Activated naive CD8-positive, alpha-beta T cell treated with anti-CD3 and anti-CD28 coated beads, Interleukin-2, amount 10 ng/mL, durations not matched to agents 7 days and 5 days (primary cell): ENCODE measurements at regions not wholly inside any gene's neighbourhood (a gene's known extent, or its start where the extent isn't known, plus 50 kb on each side); places are given as distances from the start of the nearest gene placed in this dataset.
A peak's percentile ranks its signal among the peaks of the same experiment; 100 is the strongest.
"Not testable (repeated sequence)": the region's sequence is repeated elsewhere in the genome, so short reads cannot be mapped to it uniquely, and the experiment has no call there.

Experiments
- ATAC-seq: fragments of 150-1000 bp; cut with Tn5 transposase; one replicate; pipeline ENCODE4 v1.10.0; 2021; ENCODE audit warnings: low read depth, moderate library complexity
- POLR2A ChIA-PET: fragments of 350-600 bp; sonication (Branson Sonifier 250); formaldehyde crosslinking; loops from one replicate; lab custom pipeline; 2021; ENCODE audit warnings: antibody characterized with exemption; lab: Charles Lee
- DNase-seq: peaks from one replicate; pipeline ENCODE4 v3.0.0; 2021
- H3K27ac Mint-ChIP-seq: one replicate; pipeline ENCODE4 v1.8.0; 2022; ENCODE audit warnings: mild to moderate bottlenecking, mixed read lengths
- H3K27me3 Mint-ChIP-seq: one replicate; pipeline ENCODE4 v1.8.0; 2022; ENCODE audit warnings: mild to moderate bottlenecking, moderate library complexity, mixed read lengths
- H3K36me3 Mint-ChIP-seq: one replicate; pipeline ENCODE4 v1.8.0; 2021; ENCODE audit warnings: mild to moderate bottlenecking, mixed read lengths
- H3K4me1 Mint-ChIP-seq: one replicate; pipeline ENCODE4 v1.8.0; 2021; ENCODE audit warnings: mixed read lengths
- H3K4me3 Mint-ChIP-seq: one replicate; pipeline ENCODE4 v1.8.0; 2022; ENCODE audit warnings: mild to moderate bottlenecking, moderate library complexity, mixed read lengths
- H3K9me3 Mint-ChIP-seq: one replicate; pipeline ENCODE4 v1.8.0; 2021; ENCODE audit warnings: mixed read lengths

DNA sequence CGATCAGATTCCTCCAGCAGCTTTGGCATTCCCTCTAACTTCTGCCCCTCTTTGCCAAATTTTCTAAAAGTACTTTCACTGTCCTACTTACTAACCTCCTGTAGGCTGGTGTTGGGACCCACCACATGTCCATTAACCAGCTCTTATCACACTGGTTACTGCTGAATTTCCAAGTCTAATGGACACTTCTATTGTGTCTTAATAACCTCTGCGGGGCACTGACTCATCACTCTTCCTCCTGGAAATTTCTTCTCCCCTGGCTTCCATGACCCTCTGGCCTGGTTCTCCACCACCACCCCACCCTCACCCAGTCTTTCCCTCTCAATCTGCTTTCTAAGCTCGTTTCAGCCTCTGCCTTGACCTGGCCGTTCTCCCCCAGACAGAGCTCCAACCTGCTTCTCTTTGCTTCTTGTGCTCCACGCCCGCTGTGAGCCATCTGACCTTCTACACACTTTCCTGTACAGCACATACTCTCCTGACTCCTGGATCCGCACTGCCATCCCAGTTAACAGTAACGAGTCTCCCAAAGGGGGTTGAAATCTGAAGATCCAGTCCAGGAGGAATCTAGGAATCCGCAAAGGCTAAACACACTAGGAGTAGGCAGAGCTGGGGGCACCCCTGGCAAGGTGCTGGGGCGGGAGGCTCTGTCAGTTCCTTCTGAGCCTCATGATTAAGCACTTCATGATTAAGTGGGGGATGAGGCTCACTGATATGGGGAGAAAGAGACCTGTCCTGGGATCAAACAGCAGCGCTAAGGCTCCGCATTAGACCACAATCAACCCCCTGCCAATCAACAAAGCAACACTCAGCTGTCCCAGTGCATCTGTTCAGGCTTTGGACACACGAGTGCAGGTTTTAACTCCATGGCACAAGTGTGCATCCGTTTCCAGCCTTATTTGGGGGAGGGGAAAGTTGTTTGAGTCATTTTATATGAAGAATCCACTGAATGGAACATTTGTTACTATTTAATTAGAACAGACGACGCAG is 146.3 kb downstream of the LY86 start:
- Mint-ChIP-seq H3K4me3 (no peak overlapping the region), H3K36me3 (peaks cover 2% of the 10 kb centered on the region), H3K27me3 (peaks cover 38% of the 10 kb centered on the region), H3K27ac (no peak overlapping the region), H3K9me3 (peaks cover 3% of the 10 kb centered on the region), H3K4me1 (no peaks in the 10 kb centered on the region)
- POLR2A ChIA-PET = no interaction called here
- DNase-seq (no peak), ATAC-seq (no peak)

DNA sequence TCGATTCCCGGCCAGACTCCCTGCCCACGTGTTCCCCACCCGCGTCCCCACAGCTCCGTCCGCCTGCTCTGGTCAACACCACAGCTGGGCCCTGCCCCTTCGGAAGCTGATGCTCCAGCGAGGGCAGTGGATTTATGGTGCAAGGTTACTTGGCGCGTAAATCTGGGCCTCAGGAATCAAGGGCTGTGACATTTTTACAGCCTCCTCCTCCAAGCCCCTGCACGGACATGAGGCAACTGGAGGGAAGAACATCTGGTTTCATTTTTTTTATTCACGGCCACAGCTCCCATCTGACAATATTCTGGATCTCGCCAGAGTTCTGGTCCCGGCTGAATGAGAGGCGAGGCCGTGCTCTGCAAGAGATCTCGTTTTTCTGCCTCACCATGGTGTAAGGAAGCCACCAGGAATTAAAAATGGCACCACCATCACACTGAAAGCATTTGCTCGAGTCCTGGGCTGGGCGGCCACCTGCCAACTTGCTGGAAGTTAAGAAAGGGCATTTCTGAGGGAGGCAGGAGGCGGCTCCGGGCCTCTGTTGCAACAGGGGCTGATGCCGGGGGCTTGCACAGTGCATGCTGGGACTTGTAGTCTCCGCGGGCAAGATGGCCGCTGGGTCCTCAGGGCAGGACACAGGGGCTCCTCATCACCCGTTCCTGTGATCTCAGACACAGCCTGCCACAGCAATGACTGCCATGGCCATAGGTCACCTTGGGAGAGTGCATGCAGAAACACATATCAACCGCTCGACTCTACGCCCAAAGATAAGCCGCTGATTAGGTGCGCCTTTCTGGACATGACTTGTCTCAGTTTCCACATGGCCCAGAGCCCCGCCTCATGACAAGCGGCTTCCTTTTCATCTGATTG is 148.5 kb downstream of the LY86 start:
- POLR2A ChIA-PET = no interaction called here

DNA sequence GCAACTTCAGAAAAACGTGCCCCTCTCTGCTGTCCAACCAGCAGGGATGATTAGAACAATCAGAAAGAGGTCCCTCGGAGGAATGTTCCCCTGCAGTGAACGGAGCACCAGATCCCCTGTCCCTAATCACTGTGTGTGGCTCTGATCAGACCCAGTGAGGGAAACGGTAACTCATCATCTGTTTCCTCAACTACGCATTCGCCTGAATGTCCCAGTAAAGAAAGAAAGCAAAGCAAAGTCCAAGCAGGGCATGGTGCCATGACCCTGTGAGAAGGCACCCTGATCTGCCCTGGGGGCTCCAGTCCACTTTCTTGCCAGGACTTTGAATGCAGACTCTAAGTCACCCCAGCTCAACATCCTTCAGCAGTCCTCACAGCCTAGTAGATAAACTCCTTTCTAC is 149.2 kb downstream of the LY86 start:
- Mint-ChIP-seq H3K36me3 (no peaks in the 10 kb centered on the region), H3K9me3 (no peaks in the 10 kb centered on the region), H3K4me3 (no peak overlapping the region), H3K27me3 (peaks cover 31% of the 10 kb centered on the region), H3K4me1 (peaks cover 5% of the 10 kb centered on the region), H3K27ac (no peak overlapping the region)
- POLR2A ChIA-PET = no interaction called here
- ATAC-seq (no peak), DNase-seq (no peak)

More for the DNA sequence above, 148.5 kb downstream of the LY86 start:
- peak overlapping the region; percentile 53 for H3K4me3 Mint-ChIP-seq
- DNase-seq = no peak
- H3K27me3 Mint-ChIP-seq = peaks cover 34% of the 10 kb centered on the region
- no peaks in the 10 kb centered on the region for H3K36me3 Mint-ChIP-seq
- H3K4me1 Mint-ChIP-seq = peaks cover 1% of the 10 kb centered on the region
- H3K9me3 Mint-ChIP-seq = no peaks in the 10 kb centered on the region
- peak; percentile 54 for ATAC-seq
- H3K27ac Mint-ChIP-seq = no peak overlapping the region

GRCh38 chr6:6738108-6738507 is 149.6 kb downstream of the LY86 start:
- Mint-ChIP-seq H3K27ac (no peak overlapping the region), H3K9me3 (no peaks in the 10 kb centered on the region), H3K36me3 (no peaks in the 10 kb centered on the region), H3K4me3 (no peak overlapping the region), H3K27me3 (peaks cover 29% of the 10 kb centered on the region), H3K4me1 (peaks cover 5% of the 10 kb centered on the region)
- DNase-seq = no peak
- no peak for ATAC-seq
- POLR2A ChIA-PET = no interaction called here

DNA sequence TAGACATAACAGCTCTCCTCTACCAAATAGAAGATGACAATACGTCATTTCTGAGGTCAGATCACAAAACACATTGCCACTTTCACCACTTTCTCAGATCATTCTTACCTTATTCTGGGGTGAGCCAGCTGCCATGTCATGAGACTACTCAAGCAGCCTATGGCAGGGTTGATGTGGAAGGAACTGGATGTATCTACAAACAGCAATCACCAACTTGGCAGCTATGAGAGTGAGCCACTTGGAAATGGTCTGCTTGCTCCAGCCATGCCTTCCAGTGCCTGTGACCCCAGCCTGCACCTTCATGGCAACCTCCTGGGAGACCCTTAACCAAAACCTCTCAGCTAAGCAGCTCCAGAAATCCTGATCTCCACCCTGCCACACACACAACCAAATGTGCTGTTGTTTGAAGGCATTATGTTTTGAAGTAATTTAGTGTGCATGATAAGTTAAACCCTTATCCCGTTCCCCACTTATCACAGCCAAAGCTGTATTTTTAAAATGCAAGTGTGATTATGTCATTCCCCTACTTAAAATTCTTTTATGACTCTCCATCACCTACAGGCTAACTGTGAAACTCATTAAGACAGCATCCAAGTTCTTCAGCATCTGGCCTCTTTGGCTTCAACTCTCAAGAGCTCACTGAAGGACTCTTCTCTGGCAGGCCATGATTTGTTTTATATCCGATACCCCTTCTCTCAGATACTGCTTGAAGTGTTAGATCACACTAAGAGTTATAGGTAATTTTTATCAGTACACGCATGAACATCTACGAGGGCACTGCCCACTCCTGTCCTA is 150.6 kb downstream of the LY86 start:
- ATAC-seq (no peak), DNase-seq (no peak)
- Mint-ChIP-seq H3K36me3 (no peaks in the 10 kb centered on the region), H3K4me1 (peaks cover 5% of the 10 kb centered on the region), H3K27me3 (peaks cover 23% of the 10 kb centered on the region), H3K27ac (no peak overlapping the region), H3K4me3 (no peak overlapping the region), H3K9me3 (no peaks in the 10 kb centered on the region)
- POLR2A ChIA-PET = no interaction called here

- DNase-seq = no peak
- Mint-ChIP-seq H3K4me3 (no peak overlapping the region), H3K4me1 (peaks cover 5% of the 10 kb centered on the region), H3K27ac (no peak overlapping the region), H3K36me3 (no peaks in the 10 kb centered on the region), H3K9me3 (peaks cover 2% of the 10 kb centered on the region), H3K27me3 (peaks cover 15% of the 10 kb centered on the region)
- no peak for ATAC-seq
- POLR2A ChIA-PET = no interaction called here
Measured at GRCh38 chr6:6740595-6740994, 152.1 kb downstream of the LY86 start.

GRCh38 chr6:6741264-6741663 is 152.7 kb downstream of the LY86 start:
- Mint-ChIP-seq H3K36me3 (no peaks in the 10 kb centered on the region), H3K9me3 (peaks cover 2% of the 10 kb centered on the region), H3K27me3 (peaks cover 15% of the 10 kb centered on the region), H3K27ac (no peak overlapping the region), H3K4me3 (no peak overlapping the region), H3K4me1 (peaks cover 5% of the 10 kb centered on the region)
- DNase-seq (no peak), ATAC-seq (no peak)
- POLR2A ChIA-PET = no interaction called here

DNA sequence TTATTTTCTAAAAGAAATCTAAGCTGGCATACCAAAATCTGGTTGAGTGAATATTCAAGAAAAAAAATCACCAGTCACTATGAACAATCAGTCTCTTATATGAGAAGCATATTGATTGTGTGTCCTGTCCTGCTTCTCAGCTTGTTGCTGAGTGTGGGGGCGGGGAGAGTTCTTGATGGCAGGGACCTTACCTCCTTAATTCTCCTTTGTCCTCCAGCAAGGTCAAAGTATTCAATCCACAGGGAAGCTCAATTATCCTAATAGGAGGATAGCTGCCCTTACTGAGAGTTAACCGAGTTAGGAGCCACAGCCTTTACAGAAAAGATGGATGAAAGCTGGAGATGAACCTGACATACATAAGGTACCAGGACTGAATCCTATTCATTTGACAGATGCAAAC is 154.0 kb downstream of the LY86 start:
- Mint-ChIP-seq H3K4me3 (no peak overlapping the region), H3K36me3 (no peaks in the 10 kb centered on the region), H3K4me1 (peaks cover 7% of the 10 kb centered on the region), H3K27me3 (peaks cover 22% of the 10 kb centered on the region), H3K9me3 (peaks cover 2% of the 10 kb centered on the region), H3K27ac (no peak overlapping the region)
- ATAC-seq (no peak), DNase-seq (no peak)
- POLR2A ChIA-PET = interaction anchor here (1.7 kb wide), 1 partner anchor 8 kb away, joined by 9 read pairs; no protein-coding TSS in a partner anchor

DNA sequence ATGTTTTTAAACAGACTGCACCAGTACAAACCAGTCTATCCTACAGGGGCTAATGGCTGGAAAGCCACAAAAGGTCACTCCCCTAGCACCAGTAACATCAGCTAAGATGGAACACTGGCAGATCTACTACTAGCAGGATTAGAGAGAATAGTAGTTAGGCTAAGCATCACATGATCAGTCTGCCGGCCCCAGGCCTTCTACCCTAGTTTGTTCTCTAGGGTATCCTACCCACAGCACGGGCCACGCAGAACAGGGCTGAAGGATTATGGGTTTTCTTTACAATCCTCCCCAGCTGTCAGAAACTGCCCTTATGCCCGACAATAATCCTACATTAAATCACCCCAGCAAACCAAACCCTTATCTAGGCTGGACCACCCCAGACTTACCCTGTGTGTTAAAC is 156.0 kb downstream of the LY86 start:
- DNase-seq (no peak), ATAC-seq (no peak)
- Mint-ChIP-seq H3K27me3 (peaks cover 8% of the 10 kb centered on the region), H3K27ac (no peak overlapping the region), H3K4me3 (no peak overlapping the region), H3K36me3 (no peaks in the 10 kb centered on the region), H3K4me1 (peaks cover 7% of the 10 kb centered on the region), H3K9me3 (peaks cover 2% of the 10 kb centered on the region)
- POLR2A ChIA-PET = no interaction called here

GRCh38 chr6:6745637-6746332 is 157.3 kb downstream of the LY86 start:
- H3K27ac Mint-ChIP-seq, H3K36me3 Mint-ChIP-seq, H3K9me3 Mint-ChIP-seq, DNase-seq, H3K27me3 Mint-ChIP-seq, POLR2A ChIA-PET, ATAC-seq, H3K4me3 Mint-ChIP-seq: not testable (repeated sequence)
- peaks cover 11% of the 10 kb centered on the region for H3K4me1 Mint-ChIP-seq

DNA sequence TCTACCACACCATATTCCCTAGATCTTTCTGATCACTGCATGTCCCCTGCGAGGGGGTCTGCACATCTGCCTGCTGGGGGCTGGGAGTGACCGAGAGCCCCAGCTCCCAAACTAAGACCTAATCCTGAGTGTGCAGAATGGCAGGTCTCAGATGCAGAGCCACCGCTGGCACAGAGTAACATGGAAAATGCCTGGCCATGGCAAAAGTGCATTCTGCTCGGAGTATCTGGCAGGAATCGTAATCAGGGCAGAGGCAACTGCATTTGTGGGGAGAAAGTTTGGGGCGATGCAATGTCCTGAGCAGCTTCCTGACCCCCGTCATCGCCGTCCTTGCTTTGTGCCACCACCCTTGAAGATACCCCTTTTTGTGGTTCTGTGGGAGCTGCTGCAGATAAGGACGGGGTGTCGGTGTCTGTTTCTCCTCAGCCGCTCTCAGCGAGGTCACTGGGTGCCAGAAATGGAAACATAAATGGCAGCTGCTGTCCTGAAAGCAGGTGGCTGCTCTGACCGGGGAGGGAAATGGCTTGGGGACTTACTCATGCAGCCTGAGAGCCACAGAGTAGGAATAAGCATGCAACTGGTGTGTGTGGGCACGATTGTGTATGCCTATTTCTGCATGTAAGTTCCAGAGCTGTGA is 157.9 kb downstream of the LY86 start:
- H3K27ac Mint-ChIP-seq = no peak overlapping the region
- peaks cover 7% of the 10 kb centered on the region for H3K27me3 Mint-ChIP-seq
- DNase-seq = no peak
- POLR2A ChIA-PET = no interaction called here
- H3K4me3 Mint-ChIP-seq = no peak overlapping the region
- H3K9me3 Mint-ChIP-seq = peaks cover 2% of the 10 kb centered on the region
- no peak for ATAC-seq
- peaks cover 16% of the 10 kb centered on the region for H3K4me1 Mint-ChIP-seq
- H3K36me3 Mint-ChIP-seq = no peaks in the 10 kb centered on the region

GRCh38 chr6:6746970-6747338 is 158.4 kb downstream of the LY86 start:
- Mint-ChIP-seq H3K4me1 (peaks cover 19% of the 10 kb centered on the region), H3K9me3 (peaks cover 2% of the 10 kb centered on the region), H3K27me3 (peaks cover 7% of the 10 kb centered on the region), H3K36me3 (no peaks in the 10 kb centered on the region), H3K4me3 (no peak overlapping the region), H3K27ac (no peak overlapping the region)
- ATAC-seq (no peak), DNase-seq (no peak)
- POLR2A ChIA-PET = no interaction called here
